ENCODE measurements at regions not wholly inside any gene's neighbourhood (a gene's known extent, or its start where the extent isn't known, plus 50 kb on each side); places are given as distances from the start of the nearest gene placed in this dataset.

DNA sequence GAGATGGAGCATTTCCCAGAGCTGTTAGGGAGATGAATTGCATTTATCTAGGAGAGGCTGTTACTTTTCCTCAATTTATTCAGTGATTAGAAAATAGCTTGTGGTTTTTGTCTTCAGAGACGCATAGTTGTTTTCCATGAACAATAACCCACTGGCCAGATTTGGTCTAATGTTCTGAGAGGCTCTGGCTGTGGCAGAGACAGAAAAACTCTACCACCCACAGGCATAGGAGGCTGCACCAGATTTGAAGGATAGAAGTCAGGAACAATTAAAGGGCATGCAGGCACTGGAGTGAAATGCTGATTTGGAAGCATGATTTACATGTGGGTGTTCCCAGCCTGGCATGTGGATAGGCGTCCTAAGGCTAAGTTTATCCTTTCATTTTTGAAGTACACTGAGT is 143.5 kb downstream of the NFKBIZ start:
- Histone ChIP-seq H3K27me3 (ENCODE audit: control insufficient read depth, insufficient read depth, low read length, poor library complexity, severe bottlenecking) (no peaks in the 10 kb centered on the region), H3K27ac (ENCODE audit: insufficient read depth, low read depth, low read length, poor library complexity, severe bottlenecking) (no peak overlapping the region), H3K9me3 (ENCODE audit: control insufficient read depth, low read length) (no peaks in the 10 kb centered on the region), H3K4me3 (ENCODE audit: insufficient read depth, low read depth, low read length) (no peak overlapping the region), H3K4me1 (ENCODE audit: control insufficient read depth, insufficient read depth, low read length) (no peaks in the 10 kb centered on the region), H3K36me3 (ENCODE audit: control insufficient read depth, insufficient read depth, low read length) (no peaks in the 10 kb centered on the region)
- WGBS, 2 experiments: 88 to 91% methylated on average over 1 to 2 of the region's 2 CpGs

DNA sequence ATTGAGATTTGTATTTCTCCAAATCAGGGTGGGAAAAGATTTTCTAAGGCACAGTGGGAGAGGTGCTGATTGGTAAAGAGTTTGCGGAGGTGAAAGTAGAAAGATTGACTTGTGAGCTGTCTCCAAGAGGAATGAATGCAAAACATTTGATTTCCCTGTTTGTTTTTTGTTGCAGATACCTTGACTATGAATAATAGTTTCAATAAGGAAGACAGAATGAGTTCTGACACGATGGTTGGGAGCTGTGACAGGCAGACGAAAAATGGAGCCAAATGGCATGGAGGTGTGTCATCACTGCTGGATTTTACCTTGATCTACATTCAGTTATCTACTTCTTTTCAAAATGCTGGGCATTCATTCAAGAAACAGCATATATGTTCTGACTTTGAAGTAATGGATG is 145.1 kb downstream of the NFKBIZ start:
- Histone ChIP-seq H3K4me3 (ENCODE audit: insufficient read depth, low read depth, low read length) (no peak overlapping the region), H3K4me1 (ENCODE audit: control insufficient read depth, insufficient read depth, low read length) (no peaks in the 10 kb centered on the region), H3K27ac (ENCODE audit: insufficient read depth, low read depth, low read length, poor library complexity, severe bottlenecking) (no peak overlapping the region), H3K27me3 (ENCODE audit: control insufficient read depth, insufficient read depth, low read length, poor library complexity, severe bottlenecking) (no peaks in the 10 kb centered on the region), H3K36me3 (ENCODE audit: control insufficient read depth, insufficient read depth, low read length) (no peaks in the 10 kb centered on the region), H3K9me3 (ENCODE audit: control insufficient read depth, low read length) (no peaks in the 10 kb centered on the region)
- WGBS, 2 experiments: 91 to 100% methylated on average over 3 of the region's 3 CpGs

DNA sequence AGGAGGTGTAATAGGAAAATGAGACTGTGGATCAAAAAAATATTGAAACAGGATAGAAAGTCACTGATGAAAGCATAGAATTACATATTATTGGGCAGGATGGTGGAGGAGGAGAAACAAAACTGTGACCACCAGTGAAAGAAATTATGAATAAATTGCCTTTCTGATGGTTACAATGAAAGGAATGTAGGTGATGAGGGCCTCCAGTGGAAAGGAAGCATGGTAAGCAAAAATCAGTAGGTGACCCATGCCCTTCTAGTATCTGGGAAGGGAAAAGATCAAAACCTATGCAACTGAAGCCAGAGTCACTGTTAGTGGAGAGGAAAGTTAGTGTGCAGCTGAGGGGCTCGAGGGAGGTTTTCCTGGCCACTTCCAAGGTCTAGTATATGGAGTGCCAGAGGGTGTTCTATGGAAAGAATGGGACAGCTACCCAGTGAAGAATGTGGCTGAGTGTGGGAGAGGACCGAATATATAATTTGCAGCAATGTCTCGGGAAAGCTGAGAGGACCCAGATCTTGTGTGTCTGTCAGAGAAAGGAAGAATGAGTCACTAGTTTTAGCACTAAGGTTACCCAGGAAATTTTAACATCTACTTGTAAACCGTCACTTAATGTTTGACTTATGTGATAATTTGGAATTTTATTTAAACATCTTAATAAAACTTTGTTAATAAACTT is 146.2 kb downstream of the NFKBIZ start:
- no peaks in the 10 kb centered on the region for H3K9me3 ChIP-seq (ENCODE audit: control insufficient read depth, low read length)
- H3K4me1 ChIP-seq (ENCODE audit: control insufficient read depth, insufficient read depth, low read length): no peaks in the 10 kb centered on the region
- no peak overlapping the region for H3K27ac ChIP-seq (ENCODE audit: insufficient read depth, low read depth, low read length, poor library complexity, severe bottlenecking)
- H3K4me3 ChIP-seq (ENCODE audit: insufficient read depth, low read depth, low read length): no peak overlapping the region
- 93 to 95% methylated on average over 3 of the region's 4 CpGs for WGBS, 2 experiments
- no peaks in the 10 kb centered on the region for H3K27me3 ChIP-seq (ENCODE audit: control insufficient read depth, insufficient read depth, low read length, poor library complexity, severe bottlenecking)
- no peaks in the 10 kb centered on the region for H3K36me3 ChIP-seq (ENCODE audit: control insufficient read depth, insufficient read depth, low read length)

DNA sequence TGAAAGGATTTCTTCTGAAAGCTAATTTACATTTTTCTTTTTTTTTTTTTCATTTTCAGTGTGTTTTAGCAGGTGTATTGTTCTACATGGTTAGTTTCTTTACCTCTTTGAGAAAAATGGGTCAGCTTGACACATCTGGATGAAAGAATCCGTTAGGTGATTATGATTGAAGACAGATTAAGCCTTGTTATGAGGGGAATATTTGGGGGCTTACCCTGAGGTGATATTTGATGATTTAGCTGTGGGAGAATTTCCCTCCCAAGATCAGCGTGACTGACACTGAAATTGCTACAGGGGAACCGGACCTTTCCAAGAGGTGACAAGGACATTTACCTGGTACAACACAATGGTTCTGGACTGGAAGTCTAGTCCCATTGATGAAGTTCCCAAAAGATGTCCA is 147.5 kb downstream of the NFKBIZ start:
- Histone ChIP-seq H3K4me1 (ENCODE audit: control insufficient read depth, insufficient read depth, low read length) (no peaks in the 10 kb centered on the region), H3K36me3 (ENCODE audit: control insufficient read depth, insufficient read depth, low read length) (no peaks in the 10 kb centered on the region), H3K27ac (ENCODE audit: insufficient read depth, low read depth, low read length, poor library complexity, severe bottlenecking) (no peak overlapping the region), H3K9me3 (ENCODE audit: control insufficient read depth, low read length) (no peaks in the 10 kb centered on the region), H3K27me3 (ENCODE audit: control insufficient read depth, insufficient read depth, low read length, poor library complexity, severe bottlenecking) (no peaks in the 10 kb centered on the region), H3K4me3 (ENCODE audit: insufficient read depth, low read depth, low read length) (no peak overlapping the region)
- 95 to 96% methylated on average over 3 of the region's 3 CpGs for WGBS, 2 experiments

DNA sequence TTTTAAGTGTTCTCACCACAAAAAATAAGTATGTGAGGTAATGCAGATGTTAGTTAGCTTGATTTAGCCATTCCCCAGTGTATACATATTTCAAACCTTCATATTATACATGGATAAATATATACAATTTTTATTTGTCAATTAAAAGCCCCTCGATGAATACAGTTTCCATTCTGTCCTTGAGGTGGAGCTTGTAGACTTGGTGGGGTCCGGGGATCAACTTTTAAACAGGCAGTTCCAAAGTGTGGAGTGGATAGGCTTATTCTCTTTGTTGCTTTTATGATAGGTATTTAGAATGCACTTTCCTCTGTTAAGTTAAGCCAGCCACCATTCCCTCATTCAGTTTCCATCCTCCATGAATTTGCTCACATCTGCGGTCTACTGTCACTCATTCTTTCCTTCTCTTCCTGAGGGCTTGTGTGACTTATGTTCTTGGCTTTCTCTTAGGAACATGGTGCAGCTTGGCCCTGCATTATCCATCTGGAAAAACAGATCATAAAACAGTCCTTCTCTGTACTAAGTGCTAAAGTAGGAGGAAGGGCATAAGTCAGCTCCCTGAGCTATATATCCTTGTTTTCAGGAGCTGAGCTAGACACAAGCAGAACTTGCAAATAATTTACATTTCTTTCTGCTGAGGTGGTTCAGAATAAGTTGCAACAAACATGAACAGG is 149.1 kb downstream of the NFKBIZ start:
- 95 to 98% methylated on average over 3 of the region's 3 CpGs for WGBS, 2 experiments
- Histone ChIP-seq H3K27ac (ENCODE audit: insufficient read depth, low read depth, low read length, poor library complexity, severe bottlenecking) (no peak overlapping the region), H3K27me3 (ENCODE audit: control insufficient read depth, insufficient read depth, low read length, poor library complexity, severe bottlenecking) (no peaks in the 10 kb centered on the region), H3K36me3 (ENCODE audit: control insufficient read depth, insufficient read depth, low read length) (no peaks in the 10 kb centered on the region), H3K4me3 (ENCODE audit: insufficient read depth, low read depth, low read length) (no peak overlapping the region), H3K9me3 (ENCODE audit: control insufficient read depth, low read length) (no peaks in the 10 kb centered on the region), H3K4me1 (ENCODE audit: control insufficient read depth, insufficient read depth, low read length) (no peaks in the 10 kb centered on the region)

DNA sequence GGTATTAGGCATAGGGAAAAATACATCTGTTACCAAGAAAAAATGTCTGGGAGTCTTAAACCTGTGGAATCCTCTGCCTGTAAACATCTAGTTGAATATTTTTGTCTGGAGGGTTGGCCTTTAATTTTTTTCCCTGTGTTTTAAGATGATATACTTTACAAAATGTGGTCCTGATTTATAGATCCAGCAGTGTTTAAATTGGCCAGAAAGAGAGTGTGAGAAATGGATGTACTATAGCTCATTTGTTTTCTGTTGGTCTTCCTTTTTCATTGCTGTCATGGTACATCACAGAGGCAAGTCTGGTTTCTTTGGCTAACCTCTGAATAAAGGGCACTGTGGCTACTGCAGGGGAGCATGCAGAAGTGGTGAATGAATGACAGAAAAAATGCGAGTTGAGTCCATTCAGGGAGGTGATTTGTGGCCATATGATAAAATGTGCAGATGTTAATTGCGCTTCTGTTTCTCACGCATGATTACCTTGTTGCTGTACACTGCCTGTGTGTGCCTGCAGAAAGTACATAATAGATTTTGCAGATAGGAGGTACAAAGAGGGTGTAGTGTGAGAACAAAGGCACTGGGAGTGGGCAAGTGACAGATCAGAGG is 150.0 kb downstream of the NFKBIZ start:
- H3K36me3 ChIP-seq (ENCODE audit: control insufficient read depth, insufficient read depth, low read length): no peaks in the 10 kb centered on the region
- H3K27ac ChIP-seq (ENCODE audit: insufficient read depth, low read depth, low read length, poor library complexity, severe bottlenecking): no peak overlapping the region
- H3K4me3 ChIP-seq (ENCODE audit: insufficient read depth, low read depth, low read length): no peak overlapping the region
- no peaks in the 10 kb centered on the region for H3K9me3 ChIP-seq (ENCODE audit: control insufficient read depth, low read length)
- H3K27me3 ChIP-seq (ENCODE audit: control insufficient read depth, insufficient read depth, low read length, poor library complexity, severe bottlenecking): no peaks in the 10 kb centered on the region
- 92 to 95% methylated on average over 3 of the region's 3 CpGs for WGBS, 2 experiments
- H3K4me1 ChIP-seq (ENCODE audit: control insufficient read depth, insufficient read depth, low read length): no peaks in the 10 kb centered on the region

DNA sequence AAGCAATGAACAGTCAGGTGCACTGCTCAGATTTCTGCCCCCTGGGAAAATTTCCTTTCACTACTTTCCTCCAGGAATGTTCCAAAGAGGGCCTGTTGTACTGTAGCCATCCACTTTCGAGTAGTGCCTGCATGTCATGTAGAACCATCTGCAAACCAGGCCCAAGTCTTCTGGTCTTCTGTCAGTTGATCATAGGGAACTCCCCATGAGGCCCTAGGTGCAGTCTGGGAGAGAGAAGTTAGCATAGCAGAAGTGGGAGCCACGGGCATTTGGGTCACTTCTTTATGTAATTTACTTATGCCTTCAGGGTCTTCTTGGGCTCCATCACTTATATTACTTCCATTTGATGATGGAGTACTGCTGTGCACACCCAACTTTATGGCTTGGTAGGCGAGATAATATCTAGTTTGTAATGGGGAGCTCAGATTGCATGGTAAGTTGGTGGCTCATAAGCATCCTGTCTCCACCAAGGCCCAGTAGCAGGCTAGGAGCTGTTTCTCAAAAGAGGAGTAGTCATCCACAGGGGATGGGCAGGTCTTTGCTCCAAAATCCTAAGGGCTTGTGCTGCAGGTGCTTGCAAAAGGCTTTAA is 151.4 kb downstream of the NFKBIZ start:
- 78 to 90% methylated on average over 3 of the region's 3 CpGs for WGBS, 2 experiments
- H3K4me1 ChIP-seq (ENCODE audit: control insufficient read depth, insufficient read depth, low read length): no peaks in the 10 kb centered on the region
- no peaks in the 10 kb centered on the region for H3K9me3 ChIP-seq (ENCODE audit: control insufficient read depth, low read length)
- H3K36me3 ChIP-seq (ENCODE audit: control insufficient read depth, insufficient read depth, low read length): no peaks in the 10 kb centered on the region
- no peak overlapping the region for H3K27ac ChIP-seq (ENCODE audit: insufficient read depth, low read depth, low read length, poor library complexity, severe bottlenecking)
- no peaks in the 10 kb centered on the region for H3K27me3 ChIP-seq (ENCODE audit: control insufficient read depth, insufficient read depth, low read length, poor library complexity, severe bottlenecking)
- H3K4me3 ChIP-seq (ENCODE audit: insufficient read depth, low read depth, low read length): no peak overlapping the region

DNA sequence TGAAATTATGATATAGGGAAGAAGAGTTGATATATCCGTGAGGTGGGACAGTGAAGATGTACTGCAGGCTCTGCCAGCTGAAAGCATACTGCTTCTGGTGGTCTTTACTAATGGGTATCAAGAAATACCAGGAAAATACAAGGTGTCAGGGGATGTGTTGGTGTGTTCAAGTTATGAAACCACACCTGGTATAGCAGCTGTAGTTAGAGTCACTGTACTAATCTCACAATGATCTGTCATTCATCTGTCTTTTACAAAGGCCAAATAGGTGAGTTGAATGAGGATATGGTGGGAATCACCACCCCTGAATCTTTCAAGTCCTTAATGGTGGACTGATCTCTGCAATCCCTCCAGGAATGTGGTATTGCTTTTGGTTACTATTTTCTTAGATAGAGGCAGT is 152.7 kb downstream of the NFKBIZ start:
- H3K4me1 ChIP-seq (ENCODE audit: control insufficient read depth, insufficient read depth, low read length): no peaks in the 10 kb centered on the region
- H3K36me3 ChIP-seq (ENCODE audit: control insufficient read depth, insufficient read depth, low read length): no peaks in the 10 kb centered on the region
- no peaks in the 10 kb centered on the region for H3K9me3 ChIP-seq (ENCODE audit: control insufficient read depth, low read length)
- no peaks in the 10 kb centered on the region for H3K27me3 ChIP-seq (ENCODE audit: control insufficient read depth, insufficient read depth, low read length, poor library complexity, severe bottlenecking)
- no peak overlapping the region for H3K4me3 ChIP-seq (ENCODE audit: insufficient read depth, low read depth, low read length)
- 96 to 97% methylated on average over 1 of the region's 1 CpG for WGBS, 2 experiments
- H3K27ac ChIP-seq (ENCODE audit: insufficient read depth, low read depth, low read length, poor library complexity, severe bottlenecking): no peak overlapping the region

DNA sequence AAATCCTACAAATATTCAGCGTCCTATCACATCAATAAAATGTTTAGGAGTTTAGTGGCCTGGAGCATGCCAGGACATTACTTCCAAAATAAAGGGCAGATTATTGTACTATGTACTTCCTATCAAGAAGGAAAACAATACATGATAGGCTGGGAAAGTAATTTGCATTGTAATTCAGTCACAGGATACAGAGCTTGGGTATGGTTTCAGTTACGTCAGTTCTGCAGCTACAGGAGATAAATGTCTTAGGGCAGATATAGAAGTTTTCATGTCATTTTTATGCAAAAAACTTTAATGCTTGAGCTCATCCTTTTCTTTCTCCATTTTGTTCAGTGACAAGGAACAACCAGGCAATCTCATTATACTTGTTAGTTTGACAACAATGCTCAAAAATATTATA is 155.2 kb downstream of the NFKBIZ start:
- Histone ChIP-seq H3K27ac (ENCODE audit: insufficient read depth, low read depth, low read length, poor library complexity, severe bottlenecking) (no peak overlapping the region), H3K36me3 (ENCODE audit: control insufficient read depth, insufficient read depth, low read length) (no peaks in the 10 kb centered on the region), H3K9me3 (ENCODE audit: control insufficient read depth, low read length) (no peaks in the 10 kb centered on the region), H3K27me3 (ENCODE audit: control insufficient read depth, insufficient read depth, low read length, poor library complexity, severe bottlenecking) (no peaks in the 10 kb centered on the region), H3K4me3 (ENCODE audit: insufficient read depth, low read depth, low read length) (no peak overlapping the region), H3K4me1 (ENCODE audit: control insufficient read depth, insufficient read depth, low read length) (no peaks in the 10 kb centered on the region)
- 97 to 100% methylated on average over 1 to 2 of the region's 2 CpGs for WGBS, 2 experiments

DNA sequence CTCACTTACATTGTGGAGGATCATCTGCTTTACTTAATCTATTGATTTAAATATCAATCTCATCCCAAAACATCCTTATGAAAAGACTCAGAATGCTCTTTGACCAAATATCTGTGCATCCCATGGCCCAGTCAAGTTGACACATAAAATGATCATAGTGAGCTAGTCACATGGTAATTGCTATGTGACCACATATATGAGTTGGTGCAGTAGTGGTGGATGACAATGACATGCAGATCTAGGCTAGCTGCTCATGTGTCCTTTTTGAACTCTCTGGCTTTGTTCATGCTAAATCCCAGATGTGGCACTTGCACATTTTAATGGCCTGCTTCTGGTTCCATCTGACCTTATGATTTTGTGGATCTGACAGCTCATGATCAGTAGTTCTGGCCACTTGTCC is 156.2 kb downstream of the NFKBIZ start:
- Histone ChIP-seq H3K9me3 (ENCODE audit: control insufficient read depth, low read length) (no peaks in the 10 kb centered on the region), H3K4me3 (ENCODE audit: insufficient read depth, low read depth, low read length) (no peak overlapping the region), H3K4me1 (ENCODE audit: control insufficient read depth, insufficient read depth, low read length) (no peaks in the 10 kb centered on the region), H3K27me3 (ENCODE audit: control insufficient read depth, insufficient read depth, low read length, poor library complexity, severe bottlenecking) (no peaks in the 10 kb centered on the region), H3K27ac (ENCODE audit: insufficient read depth, low read depth, low read length, poor library complexity, severe bottlenecking) (no peak overlapping the region), H3K36me3 (ENCODE audit: control insufficient read depth, insufficient read depth, low read length) (no peaks in the 10 kb centered on the region)
